Colonic mucosa (tissue), 4 donors: ENCODE measurements at regions not wholly inside any gene's neighbourhood (a gene's known extent, or its start where the extent isn't known, plus 50 kb on each side); places are given as distances from the start of the nearest gene placed in this dataset.

Source experiments
- DNase-seq: peaks from one replicate; pipeline ENCODE4 v3.0.0-alpha.2; 2020
- H3K27ac ChIP-seq: fragments of 200-600 bp; one replicate; pipeline ENCODE4 v1.8.0; 2021
- H3K27me3 ChIP-seq: fragments of 200-600 bp; one replicate; pipeline ENCODE4 v1.8.0; 2021
- H3K36me3 ChIP-seq: fragments of 200-600 bp; one replicate; pipeline ENCODE4 v1.8.0; 2021
- H3K4me1 ChIP-seq: fragments of 200-600 bp; one replicate; pipeline ENCODE4 v1.8.0; 2021; ENCODE audit warnings: mild to moderate bottlenecking
- H3K4me3 ChIP-seq: fragments of 200-600 bp; one replicate; pipeline ENCODE4 v1.8.0; 2021
- H3K9ac ChIP-seq, 2 donors: one replicate each; pipeline ENCODE4 v1.7.0; 2013; ENCODE audit warnings: control low read depth in 2 of 2, low read depth in 2 of 2, low read length in 2 of 2
- H3K9me3 ChIP-seq: fragments of 200-600 bp; one replicate; pipeline ENCODE4 v1.8.0; 2021
- intact Hi-C: fragments of 100-400 bp; cut with DNase I; formaldehyde crosslinking; loops from one replicate; pipeline ENCODE4 v1.14.1; 2022
- TF ChIP-seq, protein P1 (sequence below): fragments of 200-600 bp; IDR thresholded peaks from one replicate; pipeline ENCODE4 v1.8.0; 2022; ENCODE audit warnings: antibody characterized with exemption, mild to moderate bottlenecking
- donor health status: healthy.
- donor health status: DM: no; HTN: no; CAD: no.
- donor health status: DM: no; HTN: no; CAD: no.

DNA sequence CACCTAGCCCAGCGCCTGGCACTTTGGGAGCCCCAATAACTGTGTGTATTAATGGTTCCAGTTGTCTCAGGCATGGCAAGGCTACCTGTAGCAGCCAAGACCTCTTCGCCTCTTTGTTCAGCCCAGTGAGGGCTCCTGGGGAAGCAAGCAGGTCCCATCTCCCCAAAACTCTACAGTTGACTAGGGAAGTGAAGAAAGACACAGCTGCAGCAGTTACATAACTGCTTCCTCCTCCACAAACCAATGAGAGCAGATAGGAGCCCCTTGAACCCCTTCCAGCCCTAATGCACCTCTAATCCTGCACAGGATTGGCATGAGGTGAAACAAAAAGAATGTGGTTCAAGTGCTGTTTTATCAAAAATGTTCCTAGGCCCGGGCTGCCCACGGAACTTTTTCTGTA lies 100.5 kb downstream of the SYF2 start:
- Histone ChIP-seq H3K4me1 (no peaks in the 10 kb centered on the region), H3K4me3 (no peak overlapping the region), H3K9me3 (no peaks in the 10 kb centered on the region), H3K36me3 (no peaks in the 10 kb centered on the region), H3K27me3 (no peaks in the 10 kb centered on the region), H3K9ac (no peak overlapping the region), H3K27ac (no peak overlapping the region)
- intact Hi-C loops, result no loop called here
- DNase-seq, result no peak
- TF ChIP-seq, protein P1, sequence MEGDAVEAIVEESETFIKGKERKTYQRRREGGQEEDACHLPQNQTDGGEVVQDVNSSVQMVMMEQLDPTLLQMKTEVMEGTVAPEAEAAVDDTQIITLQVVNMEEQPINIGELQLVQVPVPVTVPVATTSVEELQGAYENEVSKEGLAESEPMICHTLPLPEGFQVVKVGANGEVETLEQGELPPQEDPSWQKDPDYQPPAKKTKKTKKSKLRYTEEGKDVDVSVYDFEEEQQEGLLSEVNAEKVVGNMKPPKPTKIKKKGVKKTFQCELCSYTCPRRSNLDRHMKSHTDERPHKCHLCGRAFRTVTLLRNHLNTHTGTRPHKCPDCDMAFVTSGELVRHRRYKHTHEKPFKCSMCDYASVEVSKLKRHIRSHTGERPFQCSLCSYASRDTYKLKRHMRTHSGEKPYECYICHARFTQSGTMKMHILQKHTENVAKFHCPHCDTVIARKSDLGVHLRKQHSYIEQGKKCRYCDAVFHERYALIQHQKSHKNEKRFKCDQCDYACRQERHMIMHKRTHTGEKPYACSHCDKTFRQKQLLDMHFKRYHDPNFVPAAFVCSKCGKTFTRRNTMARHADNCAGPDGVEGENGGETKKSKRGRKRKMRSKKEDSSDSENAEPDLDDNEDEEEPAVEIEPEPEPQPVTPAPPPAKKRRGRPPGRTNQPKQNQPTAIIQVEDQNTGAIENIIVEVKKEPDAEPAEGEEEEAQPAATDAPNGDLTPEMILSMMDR, result no peak

GRCh38 chr1:25130895-25131294 lies 101.4 kb downstream of the SYF2 start:
- Histone ChIP-seq H3K27me3 (no peaks in the 10 kb centered on the region), H3K4me1 (no peaks in the 10 kb centered on the region), H3K9me3 (no peaks in the 10 kb centered on the region), H3K4me3 (no peak overlapping the region), H3K36me3 (no peaks in the 10 kb centered on the region), H3K27ac (no peak overlapping the region), H3K9ac (no peak overlapping the region)
- no peak for DNase-seq
- TF ChIP-seq, protein P1, result no peak
- intact Hi-C loops, result no loop called here

- no peaks in the 10 kb centered on the region for H3K4me1 ChIP-seq
- TF ChIP-seq, protein P1, result no peak
- H3K27me3 ChIP-seq, result no peaks in the 10 kb centered on the region
- H3K9ac ChIP-seq, result no peak overlapping the region
- H3K9me3 ChIP-seq, result no peaks in the 10 kb centered on the region
- no peak overlapping the region for H3K27ac ChIP-seq
- intact Hi-C loops, result no loop called here
- DNase-seq, result no peak
- no peaks in the 10 kb centered on the region for H3K36me3 ChIP-seq
- H3K4me3 ChIP-seq, result no peak overlapping the region
Measured at GRCh38 chr1:25129380-25129779, 102.9 kb downstream of the SYF2 start.

- no peak overlapping the region for H3K27ac ChIP-seq
- TF ChIP-seq, protein P1, result no peak
- no peaks in the 10 kb centered on the region for H3K36me3 ChIP-seq
- H3K27me3 ChIP-seq, result no peaks in the 10 kb centered on the region
- H3K4me3 ChIP-seq, result no peak overlapping the region
- DNase-seq, result no peak
- H3K9ac ChIP-seq, result no peak overlapping the region
- intact Hi-C loops, result no loop called here
- H3K4me1 ChIP-seq, result no peaks in the 10 kb centered on the region
- H3K9me3 ChIP-seq, result no peaks in the 10 kb centered on the region
Measured at GRCh38 chr1:25128121-25128621, 104.1 kb downstream of the SYF2 start.

- Histone ChIP-seq H3K9ac (no peak overlapping the region), H3K27ac (no peak overlapping the region), H3K9me3 (no peaks in the 10 kb centered on the region), H3K4me3 (no peak overlapping the region), H3K4me1 (no peaks in the 10 kb centered on the region), H3K27me3 (no peaks in the 10 kb centered on the region), H3K36me3 (no peaks in the 10 kb centered on the region)
- TF ChIP-seq, protein P1, result no peak
- intact Hi-C loops, result no loop called here
- no peak for DNase-seq
Measured at GRCh38 chr1:25126562-25126961, 105.7 kb downstream of the SYF2 start.

DNA sequence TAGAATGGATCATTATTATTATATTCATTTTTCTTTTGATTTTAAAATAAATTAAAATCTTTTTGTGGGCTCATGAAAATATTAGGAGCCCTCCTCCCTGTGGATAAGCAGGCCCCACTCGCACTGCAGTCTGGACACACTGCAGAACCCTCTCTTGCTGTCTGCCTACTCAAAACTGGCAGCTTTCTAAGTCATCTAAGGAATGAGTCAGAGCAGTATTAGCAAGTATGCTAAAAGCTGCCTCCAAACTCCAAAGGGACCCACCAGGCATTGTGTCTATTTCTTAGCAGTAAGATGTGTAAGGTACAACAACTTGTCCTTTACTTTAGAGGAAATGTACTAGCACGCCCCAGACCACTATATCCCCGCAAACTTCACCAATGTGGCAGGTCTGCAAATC lies 108.8 kb downstream of the SYF2 start:
- H3K9me3 ChIP-seq, result no peaks in the 10 kb centered on the region
- no peaks in the 10 kb centered on the region for H3K36me3 ChIP-seq
- no peaks in the 10 kb centered on the region for H3K4me1 ChIP-seq
- H3K4me3 ChIP-seq, result no peak overlapping the region
- H3K9ac ChIP-seq, result no peak overlapping the region
- intact Hi-C loops, result no loop called here
- H3K27me3 ChIP-seq, result no peaks in the 10 kb centered on the region
- TF ChIP-seq, protein P1, result no peak
- no peak overlapping the region for H3K27ac ChIP-seq
- DNase-seq, result no peak
